Endothelial cell of umbilical vein (primary cell): ENCODE measurements at regions not wholly inside any gene's neighbourhood (a gene's known extent, or its start where the extent isn't known, plus 50 kb on each side); places are given as distances from the start of the nearest gene placed in this dataset.

Experiments
- BruUV-seq: library from RNA; stranded (reverse); fragments of 400-500 nt; replicated peaks from 2 replicates; lab custom pipeline; 2021; lab: Mats Ljungman, UMichigan
- CTCF ChIA-PET: fragments of 300-600, 350-600 bp; sonication (Branson Sonifier 250); formaldehyde crosslinking; loops from one replicate; lab custom pipeline; 2021; ENCODE audit warnings: antibody characterized with exemption, inconsistent platforms; lab: Charles Lee
- POLR2A ChIA-PET: fragments of 300-600, 350-600 bp; sonication (Branson Sonifier 250); formaldehyde crosslinking; loops from one replicate; lab custom pipeline; 2021; ENCODE audit warnings: antibody characterized with exemption, inconsistent platforms; lab: Charles Lee
- DNase-seq: peaks from one replicate; pipeline ENCODE4 v3.0.0-alpha.2; 2011; ENCODE audit warnings: low read depth, low spot score
- FAIRE-seq: peaks from 2 replicates; lab custom pipeline; 2011; peaks lifted over from hg19 to GRCh38; lab: Jason Lieb, UNC
- H2AFZ ChIP-seq: 2 replicates; pipeline ENCODE4 v1.6.0; 2012; ENCODE audit warnings: low read depth, low read length, control low read depth, inconsistent platforms
- H3K27ac ChIP-seq: 2 replicates; pipeline ENCODE4 v1.5.1; 2011; ENCODE audit warnings: low read depth, mild to moderate bottlenecking, control low read depth, low read length, moderate library complexity; ENCODE audit not compliant: insufficient read depth
- H3K27me3 ChIP-seq, 2 experiments: 2 replicates each; pipeline versions ENCODE4 v1.6.0 to v1.6.1; 2011; ENCODE audit warnings: low read length in 2 of 2, mixed read lengths in 1 of 2; ENCODE audit not compliant: control insufficient read depth in 2 of 2, insufficient read depth in 2 of 2
- H3K36me3 ChIP-seq, 2 experiments: 2 replicates in 1 of 2; 3 replicates in 1 of 2; pipeline ENCODE4 v1.5.1; 2011; ENCODE audit warnings: low read length in 2 of 2, mild to moderate bottlenecking in 1 of 2, moderate library complexity in 1 of 2; ENCODE audit not compliant: control insufficient read depth in 2 of 2, insufficient read depth in 2 of 2; ENCODE audit errors: extremely low read depth in 1 of 2
- H3K4me1 ChIP-seq: 3 replicates; pipeline ENCODE4 v1.5.1; 2011; ENCODE audit warnings: mild to moderate bottlenecking, low read length; ENCODE audit not compliant: control insufficient read depth, insufficient read depth; ENCODE audit errors: extremely low read depth
- H3K4me2 ChIP-seq: 2 replicates; pipeline ENCODE4 v1.6.1; 2011; ENCODE audit warnings: low read length, control low read depth, mixed read lengths; ENCODE audit not compliant: insufficient read depth
- H3K4me3 ChIP-seq, 3 experiments: fragments of 200-600 bp in 1 of 3; sonication (generic), shearing (Covaris generic) in 1 of 3; replicated peaks in 1 of 3; 2 replicates each; pipeline ENCODE4 v1.5.1; 2011 to 2016; ENCODE audit warnings: control low read depth in 3 of 3, low read length in 3 of 3, mild to moderate bottlenecking in 2 of 3, inconsistent platforms in 1 of 3, low read depth in 1 of 3, moderate library complexity in 1 of 3; ENCODE audit not compliant: insufficient read depth in 1 of 3
- H3K79me2 ChIP-seq: 2 replicates; pipeline ENCODE4 v1.6.0; 2012; ENCODE audit warnings: low read length, inconsistent platforms; ENCODE audit not compliant: control insufficient read depth, insufficient read depth
- H3K9ac ChIP-seq: replicated peaks from 2 replicates; pipeline ENCODE3; 2011; ENCODE audit warnings: low read length, control low read depth; ENCODE audit not compliant: insufficient read depth; ENCODE audit errors: extremely low read depth
- H3K9me1 ChIP-seq: replicated peaks from 3 replicates; pipeline ENCODE4 v1.6.0; 2011; ENCODE audit warnings: mild to moderate bottlenecking, low read length; ENCODE audit not compliant: control insufficient read depth, insufficient read depth; ENCODE audit errors: extremely low read depth
- H3K9me3 ChIP-seq: replicated peaks from 2 replicates; pipeline ENCODE4 v1.5.1; 2012; ENCODE audit warnings: low read length, inconsistent platforms; ENCODE audit not compliant: control insufficient read depth, insufficient read depth
- H4K20me1 ChIP-seq: replicated peaks from 2 replicates; pipeline ENCODE3; 2011; ENCODE audit warnings: mild to moderate bottlenecking, low read length; ENCODE audit not compliant: control insufficient read depth, insufficient read depth; ENCODE audit errors: extremely low read depth
- EZH2 ChIP-seq: IDR thresholded peaks from 2 replicates; pipeline ENCODE4 v1.6.1; 2012; ENCODE audit warnings: borderline replicate concordance, low read depth, mild to moderate bottlenecking, moderate library complexity, low read length, inconsistent platforms; ENCODE audit not compliant: severe bottlenecking
- FOS ChIP-seq: IDR thresholded peaks from 2 replicates; pipeline ENCODE4 v1.6.1; 2011; ENCODE audit warnings: mild to moderate bottlenecking, low read length, moderate library complexity, borderline replicate concordance; ENCODE audit not compliant: insufficient read depth
- GATA2 ChIP-seq: IDR thresholded peaks from 2 replicates; pipeline ENCODE4 v1.7.0; 2011; ENCODE audit warnings: low read depth, mild to moderate bottlenecking, moderate library complexity, mixed read lengths, low read length; ENCODE audit not compliant: insufficient read length, insufficient read depth
- JUN ChIP-seq: IDR thresholded peaks from 2 replicates; pipeline ENCODE4 v1.6.1; 2011; ENCODE audit warnings: borderline replicate concordance, low read depth; ENCODE audit not compliant: insufficient read length, insufficient read depth
- MYC ChIP-seq: IDR thresholded peaks from one replicate; pipeline ENCODE4 v1.6.1; 2011; ENCODE audit warnings: mild to moderate bottlenecking, low read depth, low read length
- POLR2A ChIP-seq: IDR thresholded peaks from 2 replicates; pipeline ENCODE4 v1.6.1; 2012; ENCODE audit warnings: low read depth, mild to moderate bottlenecking, control low read depth, low read length
- POLR2AphosphoS5 ChIP-seq: IDR thresholded peaks from 2 replicates; pipeline ENCODE4 v1.6.1; 2012; ENCODE audit warnings: low read depth, mild to moderate bottlenecking, control low read depth, low read length, moderate library complexity; ENCODE audit not compliant: insufficient read depth
- dilution Hi-C: fragments of 300-500 bp; cut with MboI; formaldehyde crosslinking; loops from one replicate; pipeline ENCODE4 v1.15.0; 2019; ENCODE audit warnings: low sequenced_read_pairs; ENCODE audit not compliant: extremely low pct_ligation_motif_present
- intact Hi-C: fragments of 100-400 bp; cut with micrococcal nuclease; formaldehyde crosslinking; loops from one replicate; pipeline ENCODE4 v1.10.0; 2022
- TF ChIP-seq, protein P1 (sequence below), 2 donors: IDR thresholded peaks; 1 replicate in 1 of 2; 2 replicates in 1 of 2; pipeline ENCODE4 v1.5.1; 2011; ENCODE audit warnings: low read length in 2 of 2, mild to moderate bottlenecking in 2 of 2, moderate library complexity in 2 of 2, control low read depth in 1 of 2, inconsistent platforms in 1 of 2, low read depth in 1 of 2; ENCODE audit not compliant: insufficient read depth in 1 of 2; ENCODE audit errors: extremely low read depth in 1 of 2
- TF ChIP-seq, protein P2 (sequence below): IDR thresholded peaks from 2 replicates; pipeline ENCODE4 v1.6.1; 2011; ENCODE audit not compliant: insufficient read depth, insufficient read length

DNA sequence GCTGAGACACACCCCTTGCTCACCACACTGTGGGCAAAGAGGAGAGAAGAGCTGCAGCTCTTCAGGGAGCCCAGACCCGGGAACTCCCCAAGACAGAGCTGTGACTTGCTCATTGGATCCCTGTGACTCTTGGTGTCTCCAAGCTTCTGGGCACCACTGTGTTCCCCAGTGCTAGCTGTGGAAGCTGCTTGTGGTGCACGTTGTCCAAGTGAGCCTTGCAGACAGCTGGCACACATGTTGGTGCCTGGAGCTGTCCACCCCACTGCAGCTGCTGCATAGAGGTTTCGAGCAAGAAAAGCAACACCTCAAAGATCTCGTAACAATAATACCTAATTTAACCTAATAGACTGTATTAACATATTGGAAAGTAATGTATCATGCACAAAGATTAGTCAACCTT lies 1089.3 kb downstream of the PCDH18 start:
- dilution Hi-C loops, result no loop called here

More for the DNA sequence above, 1089.3 kb downstream of the PCDH18 start:
- intact Hi-C loops, result no loop called here
- Histone ChIP-seq H3K4me3 (no peak overlapping the region), H3K4me2 (no peak overlapping the region), H3K9me1 (no peaks in the 10 kb centered on the region), H3K36me3 (no peaks in the 10 kb centered on the region), H3K9ac (no peak overlapping the region), H3K79me2 (no peaks in the 10 kb centered on the region), H3K27ac (no peak overlapping the region), H3K9me3 (no peaks in the 10 kb centered on the region), H4K20me1 (no peaks in the 10 kb centered on the region), H3K27me3 (no peaks in the 10 kb centered on the region), H2AFZ (no peak overlapping the region), H3K4me1 (no peaks in the 10 kb centered on the region)
- no peak for DNase-seq
- CTCF ChIA-PET, result no interaction called here
- TF ChIP-seq FOS, result no peak
- no peak for TF ChIP-seq POLR2AphosphoS5
- TF ChIP-seq EZH2, result no peak
- TF ChIP-seq, protein P1, sequence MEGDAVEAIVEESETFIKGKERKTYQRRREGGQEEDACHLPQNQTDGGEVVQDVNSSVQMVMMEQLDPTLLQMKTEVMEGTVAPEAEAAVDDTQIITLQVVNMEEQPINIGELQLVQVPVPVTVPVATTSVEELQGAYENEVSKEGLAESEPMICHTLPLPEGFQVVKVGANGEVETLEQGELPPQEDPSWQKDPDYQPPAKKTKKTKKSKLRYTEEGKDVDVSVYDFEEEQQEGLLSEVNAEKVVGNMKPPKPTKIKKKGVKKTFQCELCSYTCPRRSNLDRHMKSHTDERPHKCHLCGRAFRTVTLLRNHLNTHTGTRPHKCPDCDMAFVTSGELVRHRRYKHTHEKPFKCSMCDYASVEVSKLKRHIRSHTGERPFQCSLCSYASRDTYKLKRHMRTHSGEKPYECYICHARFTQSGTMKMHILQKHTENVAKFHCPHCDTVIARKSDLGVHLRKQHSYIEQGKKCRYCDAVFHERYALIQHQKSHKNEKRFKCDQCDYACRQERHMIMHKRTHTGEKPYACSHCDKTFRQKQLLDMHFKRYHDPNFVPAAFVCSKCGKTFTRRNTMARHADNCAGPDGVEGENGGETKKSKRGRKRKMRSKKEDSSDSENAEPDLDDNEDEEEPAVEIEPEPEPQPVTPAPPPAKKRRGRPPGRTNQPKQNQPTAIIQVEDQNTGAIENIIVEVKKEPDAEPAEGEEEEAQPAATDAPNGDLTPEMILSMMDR (IDR thresholded peaks at IDR 0.05; ENCODE audit: extremely low read depth in 1 of 2, insufficient read depth in 1 of 2, low read depth in 1 of 2, low read length in 2 of 2), result no peak
- no peak for TF ChIP-seq MYC
- TF ChIP-seq, protein P2, sequence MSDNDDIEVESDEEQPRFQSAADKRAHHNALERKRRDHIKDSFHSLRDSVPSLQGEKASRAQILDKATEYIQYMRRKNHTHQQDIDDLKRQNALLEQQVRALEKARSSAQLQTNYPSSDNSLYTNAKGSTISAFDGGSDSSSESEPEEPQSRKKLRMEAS, result no peak
- no peak for TF ChIP-seq JUN
- no peak for TF ChIP-seq GATA2
- TF ChIP-seq POLR2A, result no peak
- no TSS peak for BruUV-seq
- no peak for FAIRE-seq
- POLR2A ChIA-PET, result no interaction called here
